Heart left ventricle (tissue), 16 donors: ENCODE measurements at regions not wholly inside any gene's neighbourhood (a gene's known extent, or its start where the extent isn't known, plus 50 kb on each side); places are given as distances from the start of the nearest gene placed in this dataset.

Experiments
- ATAC-seq, 4 donors: fragments of 200-7000 bp; cut with Tn5 transposase; one replicate each; pipeline ENCODE4 v1.9.1; 2020 to 2022; ENCODE audit warnings: moderate library complexity in 4 of 4, mild to moderate bottlenecking in 3 of 4, moderate number of reproducible peaks in 1 of 4
- DNase-seq, 5 donors: peaks; one replicate each; pipeline ENCODE4 v3.0.0-alpha.2; 2020
- H3K27ac ChIP-seq, 12 donors: fragments of 200-600 bp; sonication (generic) in 4 of 12; one replicate each; pipeline versions ENCODE4 v1.5.0 to v1.8.0; 2016 to 2022; ENCODE audit warnings: mild to moderate bottlenecking in 2 of 12
- H3K27me3 ChIP-seq, 9 donors: fragments of 200-600 bp; sonication (generic) in 2 of 9; one replicate each; pipeline versions ENCODE4 v1.5.1 to v1.8.0; 2016 to 2022; ENCODE audit warnings: mild to moderate bottlenecking in 3 of 9
- H3K36me3 ChIP-seq, 9 donors: fragments of 200-600 bp; sonication (generic) in 2 of 9; one replicate each; pipeline versions ENCODE4 v1.5.0 to v1.8.0; 2018 to 2022; ENCODE audit warnings: mild to moderate bottlenecking in 2 of 9
- H3K4me1 ChIP-seq, 12 donors: fragments of 200-600 bp; sonication (generic) in 4 of 12; one replicate each; pipeline versions ENCODE4 v1.5.0 to v1.8.0; 2016 to 2022; ENCODE audit warnings: mild to moderate bottlenecking in 3 of 12
- H3K4me3 ChIP-seq, 12 donors: fragments of 200-600 bp; sonication (generic) in 4 of 12; one replicate each; pipeline versions ENCODE4 v1.5.0 to v1.8.0; 2017 to 2022; ENCODE audit warnings: mild to moderate bottlenecking in 9 of 12, moderate library complexity in 4 of 12
- H3K9me3 ChIP-seq, 12 donors: fragments of 200-600 bp; sonication (generic) in 4 of 12; one replicate each; pipeline versions ENCODE4 v1.5.0 to v1.8.0; 2016 to 2022; ENCODE audit warnings: mild to moderate bottlenecking in 1 of 12
- POLR2A ChIP-seq, 2 donors: fragments of 450-650 bp; IDR thresholded peaks; one replicate each; pipeline ENCODE4 v1.6.1; 2017; ENCODE audit warnings: antibody characterized with exemption in 2 of 2, mild to moderate bottlenecking in 2 of 2, moderate library complexity in 2 of 2
- WGBS, 4 donors: extraction: QIAGEN DNeasy Blood & Tissue Kit in 2 of 4; methylation state at CpG; one replicate each; pipeline versions ENCODE4 v1.1.5 to v1.1.7; 2013 to 2018; 5-methylcytosine and 5-hydroxymethylcytosine counted together
- intact Hi-C, 10 donors: fragments of 100-400 bp; cut with DNase I; formaldehyde crosslinking; loops; one replicate each; pipeline versions ENCODE4 v1.11.1 to v1.14.2; 2022
- TF ChIP-seq, protein P1 (sequence below), 12 donors: fragments of 200-600 bp; sonication (generic) in 4 of 12; IDR thresholded peaks; one replicate each; pipeline versions ENCODE4 v1.5.0 to v1.8.0; 2018 to 2022; ENCODE audit warnings: antibody characterized with exemption in 12 of 12, mild to moderate bottlenecking in 5 of 12
- donor health status: ischemic (EF 13 %, LVEDD 7.1; RV severe dilation, severe dysfunction).
- donor health status: healthy with polysubstance abuse.
- donor health status: DM: no; HTN: yes; CAD: no.
- donor health status: DM: no; HTN: no; CAD: no.
- donor health status: ischemic (EF 25% LVEDD 6.9; RV normal size, moderate dysfunction).
- donor health status: ischemic (EF 25% LVEDD 5.7; RV mildly dilated, moderate dysfunction).
- donor health status: healthy.
- donor health status: DM: yes; HTN: yes; CAD: no.
- donor health status: ischemic (EF 35%, LVEDD 5.7; RV mildly dilated, moderate dysfunction).
- donor health status: nonischemic (EF 11% LVEDD 7.7; RV severe dilation, severe dysfunction).
- donor health status: DM: yes; HTN: yes; CAD: no.
- donor health status: PGD.
- donor health status: ischemic (EF 29% LVEDD 5.4; RV normal size, mild dysfunction).
- donor health status: nonischemic (EF 23%, LVEDD 6.1; RV moderate dilation, normal function).

DNA sequence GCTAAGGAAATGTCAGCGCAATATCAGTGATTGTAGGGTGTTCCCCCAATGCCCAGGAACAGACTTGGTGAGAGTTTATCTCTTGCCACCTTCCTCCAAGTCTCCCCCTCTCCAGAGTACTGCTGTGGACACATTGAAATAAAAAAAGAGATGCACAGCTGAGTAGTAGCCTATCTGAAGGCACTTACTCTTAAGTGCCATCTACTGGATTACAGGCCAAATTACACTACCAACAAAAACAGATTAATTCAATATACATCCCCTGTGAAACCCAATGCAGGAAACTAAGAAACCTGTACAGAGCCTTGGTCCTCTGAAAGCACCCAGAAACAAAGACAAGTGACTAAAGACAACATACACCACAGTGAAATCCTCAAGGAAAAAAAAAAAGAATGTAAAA lies 460.3 kb downstream of the ZIC3 start:
- intact Hi-C loops: no loop called here

DNA sequence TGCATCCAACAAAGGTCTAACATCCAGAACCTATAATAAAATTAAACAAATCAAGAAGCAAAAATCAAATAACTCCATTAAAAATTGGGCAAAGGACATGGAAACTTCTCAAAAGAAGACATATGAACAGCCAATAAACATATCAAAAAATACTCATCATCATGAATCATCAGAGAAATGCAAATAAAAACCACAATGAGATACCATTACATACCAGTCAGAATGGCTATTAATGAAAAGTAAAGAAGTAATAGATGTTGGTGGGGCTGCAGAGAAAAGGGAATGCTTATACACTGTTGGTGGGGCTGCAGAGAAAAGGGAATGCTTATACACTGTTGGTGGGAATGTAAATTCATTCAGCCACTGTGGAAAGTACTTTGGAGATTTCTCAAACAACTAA lies 465.8 kb downstream of the ZIC3 start:
- intact Hi-C loops: no loop called here
- Histone ChIP-seq H3K27ac (no peak overlapping the region), H3K4me3 (no peak overlapping the region), H3K9me3 (no peaks in the 10 kb centered on the region), H3K27me3 (peaks cover 0 to 4% (median 0%) of the 10 kb centered on the region in 9 donors), H3K36me3 (no peaks in the 10 kb centered on the region), H3K4me1 (no peaks in the 10 kb centered on the region)
- DNase-seq (no peak), ATAC-seq (no peak)
- TF ChIP-seq POLR2A (IDR thresholded peaks at IDR 0.05): no peak
- TF ChIP-seq, protein P1, sequence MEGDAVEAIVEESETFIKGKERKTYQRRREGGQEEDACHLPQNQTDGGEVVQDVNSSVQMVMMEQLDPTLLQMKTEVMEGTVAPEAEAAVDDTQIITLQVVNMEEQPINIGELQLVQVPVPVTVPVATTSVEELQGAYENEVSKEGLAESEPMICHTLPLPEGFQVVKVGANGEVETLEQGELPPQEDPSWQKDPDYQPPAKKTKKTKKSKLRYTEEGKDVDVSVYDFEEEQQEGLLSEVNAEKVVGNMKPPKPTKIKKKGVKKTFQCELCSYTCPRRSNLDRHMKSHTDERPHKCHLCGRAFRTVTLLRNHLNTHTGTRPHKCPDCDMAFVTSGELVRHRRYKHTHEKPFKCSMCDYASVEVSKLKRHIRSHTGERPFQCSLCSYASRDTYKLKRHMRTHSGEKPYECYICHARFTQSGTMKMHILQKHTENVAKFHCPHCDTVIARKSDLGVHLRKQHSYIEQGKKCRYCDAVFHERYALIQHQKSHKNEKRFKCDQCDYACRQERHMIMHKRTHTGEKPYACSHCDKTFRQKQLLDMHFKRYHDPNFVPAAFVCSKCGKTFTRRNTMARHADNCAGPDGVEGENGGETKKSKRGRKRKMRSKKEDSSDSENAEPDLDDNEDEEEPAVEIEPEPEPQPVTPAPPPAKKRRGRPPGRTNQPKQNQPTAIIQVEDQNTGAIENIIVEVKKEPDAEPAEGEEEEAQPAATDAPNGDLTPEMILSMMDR (IDR thresholded peaks at IDR 0.05): no peak

More for the DNA sequence above, 460.3 kb downstream of the ZIC3 start:
- H3K27ac ChIP-seq: no peak overlapping the region
- peak in 1 of 4 donors; percentile 33 for ATAC-seq
- H3K27me3 ChIP-seq: peaks cover 0 to 6% (median 0%) of the 10 kb centered on the region in 9 donors
- H3K4me3 ChIP-seq: no peak overlapping the region
- no peak for DNase-seq
- WGBS, 4 donors: 62 to 75% (median 63%) methylated on average over 1 of the region's 1 CpG
- H3K4me1 ChIP-seq: no peaks in the 10 kb centered on the region
- H3K36me3 ChIP-seq: no peaks in the 10 kb centered on the region
- TF ChIP-seq, protein P1 (IDR thresholded peaks at IDR 0.05): peak in 10 of 12 donors; percentile 16 to 41 (median 30)
- TF ChIP-seq POLR2A (IDR thresholded peaks at IDR 0.05): no peak
- H3K9me3 ChIP-seq: no peaks in the 10 kb centered on the region

DNA sequence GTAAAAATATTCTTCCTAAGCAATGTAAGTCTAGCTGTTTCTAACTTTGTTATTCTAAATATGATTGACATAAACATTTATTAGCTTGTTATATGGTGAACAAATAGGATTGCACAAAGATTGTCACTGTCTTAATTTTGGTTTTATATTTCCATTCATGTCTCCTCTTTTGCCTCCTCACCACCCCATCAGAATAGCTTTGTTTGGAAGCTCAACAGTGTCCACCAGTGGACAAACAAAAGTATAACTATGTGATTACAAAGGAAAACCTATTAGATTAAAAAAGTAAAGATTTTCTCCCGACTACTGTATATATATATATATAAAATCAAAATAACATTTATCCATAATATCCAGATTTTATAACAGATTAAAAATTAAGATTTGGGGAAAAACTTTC lies 468.2 kb downstream of the ZIC3 start:
- H3K27me3 ChIP-seq: no peaks in the 10 kb centered on the region
- WGBS, 4 donors: 18 to 31% (median 25%) methylated on average over 1 of the region's 1 CpG
- intact Hi-C loops: no loop called here
- TF ChIP-seq POLR2A (IDR thresholded peaks at IDR 0.05): no peak
- TF ChIP-seq, protein P1 (IDR thresholded peaks at IDR 0.05): peak in 1 of 12 donors; percentile 14
- H3K27ac ChIP-seq: no peak overlapping the region
- no peak overlapping the region for H3K4me3 ChIP-seq
- DNase-seq: no peak
- H3K4me1 ChIP-seq: no peaks in the 10 kb centered on the region
- H3K9me3 ChIP-seq: no peaks in the 10 kb centered on the region
- H3K36me3 ChIP-seq: no peaks in the 10 kb centered on the region
- no peak for ATAC-seq

DNA sequence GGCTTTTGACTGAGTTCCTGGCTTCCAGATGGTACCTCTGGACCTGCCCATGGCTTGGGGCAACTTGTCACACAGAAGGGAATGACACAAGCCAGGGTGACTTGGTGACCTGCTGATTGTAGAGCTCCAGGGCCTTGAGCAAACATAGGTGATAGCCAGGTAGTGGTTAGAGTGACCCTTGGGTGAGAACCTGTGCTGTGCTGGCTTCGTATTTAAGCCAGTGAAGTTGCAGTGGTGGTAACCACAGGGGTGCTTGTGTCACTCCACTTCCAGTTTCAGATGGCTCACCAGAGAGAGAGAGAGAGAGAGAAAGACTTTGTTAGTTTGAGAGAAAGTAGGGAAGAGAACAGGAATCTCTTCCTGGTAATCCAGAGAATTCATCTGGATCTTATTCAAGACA lies 471.6 kb downstream of the ZIC3 start:
- no peak for DNase-seq
- Histone ChIP-seq H3K4me1 (no peaks in the 10 kb centered on the region), H3K27me3 (no peaks in the 10 kb centered on the region), H3K36me3 (no peaks in the 10 kb centered on the region), H3K9me3 (peaks cover 0 to 25% (median 1%) of the 10 kb centered on the region in 12 donors), H3K27ac (no peak overlapping the region), H3K4me3 (no peak overlapping the region)
- ATAC-seq: no peak
- intact Hi-C loops: no loop called here
- WGBS, 4 donors: 50 to 74% (median 65%) methylated on average over 1 of the region's 1 CpG
- TF ChIP-seq POLR2A (IDR thresholded peaks at IDR 0.05): no peak

DNA sequence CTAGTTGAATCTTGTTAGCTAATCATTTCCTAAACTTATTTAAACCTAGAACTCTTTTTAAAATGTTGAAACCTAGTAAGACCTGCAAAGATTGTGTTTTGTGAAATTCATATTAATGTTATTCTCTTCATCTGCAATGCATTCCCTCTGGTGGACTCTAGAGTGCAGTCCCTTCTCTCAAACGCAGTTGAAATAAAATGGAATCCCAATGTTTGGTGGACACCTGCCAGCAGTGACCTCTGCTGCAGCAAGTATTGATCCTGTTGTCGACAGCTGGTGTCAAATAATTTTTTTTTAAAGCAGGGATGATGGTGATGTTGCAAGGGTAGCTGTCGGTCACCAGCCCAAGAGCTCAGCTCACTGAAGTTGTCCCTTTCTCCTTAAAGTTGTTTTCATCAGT lies 492.0 kb downstream of the ZIC3 start:
- Histone ChIP-seq H3K4me1 (no peaks in the 10 kb centered on the region), H3K9me3 (no peaks in the 10 kb centered on the region), H3K27me3 (no peaks in the 10 kb centered on the region), H3K36me3 (no peaks in the 10 kb centered on the region), H3K4me3 (no peak overlapping the region), H3K27ac (no peak overlapping the region)
- ATAC-seq (no peak), DNase-seq (no peak)
- intact Hi-C loops: no loop called here
- WGBS, 4 donors: 45 to 62% (median 56%) methylated on average over 3 of the region's 3 CpGs
- TF ChIP-seq POLR2A (IDR thresholded peaks at IDR 0.05): no peak
- TF ChIP-seq, protein P1 (IDR thresholded peaks at IDR 0.05): no peak
